GM21619 (cell line): ENCODE measurements at regions not wholly inside any gene's neighbourhood (a gene's known extent, or its start where the extent isn't known, plus 50 kb on each side); places are given as distances from the start of the nearest gene placed in this dataset.

Experiments used
- ATAC-seq: cut with Tn5 transposase; IDR thresholded peaks from one replicate; pipeline ENCODE4 v1.9.1; 2021; ENCODE audit not compliant: unreplicated experiment

DNA sequence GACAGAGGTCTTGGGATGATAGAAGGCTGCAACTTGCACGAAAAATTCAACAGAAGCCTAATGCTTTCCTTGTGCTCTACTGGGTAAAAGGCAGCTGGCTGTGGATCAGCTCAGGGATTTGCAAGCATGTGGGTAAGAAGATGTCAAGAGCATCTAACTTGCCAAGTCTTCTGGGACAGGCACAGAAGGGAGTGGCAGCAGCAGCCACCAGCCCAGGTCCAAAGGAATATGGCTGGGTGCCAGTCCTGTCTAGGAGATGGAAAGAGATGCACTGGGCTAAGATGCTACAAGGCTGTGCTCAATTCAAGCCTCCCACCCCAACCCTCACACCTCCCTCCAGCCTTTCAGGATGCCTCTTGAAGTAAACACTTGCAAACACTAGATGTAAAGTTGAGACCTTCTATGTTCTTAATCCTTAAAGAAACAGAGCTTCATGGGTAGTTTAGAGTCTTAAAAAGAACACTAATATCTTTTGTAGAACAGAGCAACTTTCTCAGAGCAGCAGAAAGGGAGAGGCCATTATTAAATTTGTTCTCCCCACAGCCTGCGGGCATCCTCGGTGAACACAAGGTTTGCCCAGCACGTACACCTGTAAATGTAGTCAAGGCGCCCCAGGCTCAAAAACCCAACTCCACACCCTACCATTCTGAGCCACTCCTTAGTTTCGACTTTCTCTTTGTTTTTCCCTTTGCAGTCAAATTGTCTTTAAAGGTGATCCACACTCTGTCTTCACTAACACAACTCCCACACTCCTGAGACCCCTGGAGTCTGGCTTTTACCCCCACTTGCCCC is 64.6 kb upstream of the BCAR3 start:
- no peak for ATAC-seq

DNA sequence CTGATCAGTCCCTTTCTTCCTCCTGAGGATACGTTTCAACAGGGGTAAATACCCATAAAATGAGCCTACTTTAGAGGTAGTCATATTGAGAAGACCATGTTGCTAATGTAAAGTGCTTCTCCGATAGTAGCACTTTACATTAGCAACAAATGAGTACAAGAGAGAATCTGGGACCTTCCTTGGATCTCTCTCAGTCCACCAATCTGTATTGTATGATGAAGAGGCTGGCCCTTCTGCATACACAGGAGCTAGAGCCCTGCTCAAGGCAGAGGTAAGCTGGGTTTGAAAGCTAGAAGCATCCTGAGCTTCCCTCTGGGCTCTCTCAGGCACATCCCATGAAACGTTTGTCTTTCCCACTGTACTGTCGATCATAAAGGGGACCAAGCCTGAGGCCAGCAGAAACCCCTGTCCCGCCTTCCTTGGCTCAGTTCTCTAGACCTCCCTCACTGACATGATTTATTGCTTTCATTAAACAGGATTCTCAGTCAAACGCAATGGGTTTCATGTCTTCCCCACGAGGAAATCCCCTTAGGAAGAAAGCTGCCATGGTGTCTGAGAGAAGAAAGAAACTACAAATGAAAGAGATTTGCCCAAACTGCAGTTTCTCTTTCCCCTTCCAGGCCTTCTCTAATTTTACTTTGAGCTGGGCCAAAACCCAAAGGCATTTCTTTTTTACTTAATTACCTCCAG is 62.8 kb upstream of the BCAR3 start:
- ATAC-seq: no peak

DNA sequence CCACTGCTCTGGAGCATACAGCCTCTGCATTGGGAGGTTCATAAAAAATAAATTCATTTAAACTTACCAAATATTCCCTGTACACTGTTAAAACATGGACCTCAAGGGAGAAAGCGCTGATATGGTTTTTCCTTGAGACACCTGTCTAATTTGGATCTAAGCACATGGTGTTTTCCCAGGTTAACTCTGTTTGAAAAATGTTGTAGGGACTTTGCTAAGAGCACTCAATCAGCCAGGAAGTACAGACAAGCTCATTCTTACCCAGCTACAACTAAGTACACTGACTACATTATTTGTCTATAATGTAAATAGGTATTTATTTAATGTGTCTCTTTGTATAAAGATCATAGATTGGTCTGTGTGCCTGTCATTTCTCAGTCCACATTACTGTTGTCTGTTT is 61.8 kb upstream of the BCAR3 start:
- no peak for ATAC-seq

DNA sequence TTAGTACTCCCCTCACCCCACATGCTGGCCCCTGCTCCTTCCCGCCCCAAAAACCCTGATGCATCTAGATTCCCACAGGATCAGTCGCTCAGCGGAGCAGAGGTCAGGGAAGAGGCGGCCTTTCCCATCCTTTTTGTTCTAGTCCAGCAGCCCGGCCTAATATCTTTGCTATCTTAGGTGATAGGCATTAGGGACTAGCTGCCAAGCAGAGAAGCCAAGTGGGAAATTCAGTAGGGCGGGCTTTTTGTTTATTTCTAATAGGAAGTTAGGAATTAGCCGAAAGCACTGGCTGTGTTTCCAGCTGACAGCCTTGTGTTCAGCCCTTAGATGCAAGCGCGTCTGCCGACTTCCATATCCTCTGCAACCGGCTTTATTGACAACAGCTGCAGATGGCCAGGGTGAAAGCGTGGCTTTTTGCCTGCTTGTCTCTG is 59.0 kb upstream of the BCAR3 start:
- ATAC-seq: no peak

DNA sequence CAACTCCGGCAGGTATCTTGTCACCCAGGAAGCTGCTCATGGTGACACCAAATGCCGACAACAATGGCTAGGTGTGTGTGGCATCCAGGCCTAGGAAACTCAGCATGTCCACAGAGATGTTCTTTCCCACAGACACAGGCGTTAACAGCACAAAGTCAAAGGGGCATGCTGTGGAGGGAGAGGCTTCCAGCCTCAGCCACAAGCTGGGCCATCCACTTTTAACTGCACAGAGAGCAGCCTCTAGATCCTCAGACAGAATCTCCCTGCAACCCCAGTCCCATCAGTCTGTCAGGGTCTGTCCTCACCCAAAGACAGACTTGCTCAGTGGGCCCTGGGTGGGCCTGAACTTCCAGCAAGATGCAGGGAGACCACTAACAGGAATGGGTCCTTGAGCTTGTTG is 58.5 kb upstream of the BCAR3 start:
- no peak for ATAC-seq

DNA sequence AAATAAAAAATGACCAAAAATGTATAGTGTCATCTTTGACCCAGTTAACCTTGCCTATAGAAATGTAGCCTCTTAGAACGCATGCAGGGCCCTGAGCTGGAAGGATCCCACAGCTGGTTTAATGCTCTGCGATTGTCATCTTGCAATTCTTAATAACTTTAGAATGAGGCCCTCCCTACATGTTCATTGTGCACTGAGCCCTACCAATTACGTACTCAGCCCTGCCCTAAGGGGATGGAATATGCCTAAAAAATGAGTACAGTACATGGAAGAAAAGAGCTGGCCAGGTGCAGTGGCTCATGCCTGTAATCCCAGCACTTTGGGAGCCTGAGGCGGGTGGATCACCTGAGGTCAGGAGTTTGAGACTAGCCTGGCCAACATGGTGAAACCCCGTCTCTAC is 57.8 kb upstream of the BCAR3 start:
- ATAC-seq: no peak

DNA sequence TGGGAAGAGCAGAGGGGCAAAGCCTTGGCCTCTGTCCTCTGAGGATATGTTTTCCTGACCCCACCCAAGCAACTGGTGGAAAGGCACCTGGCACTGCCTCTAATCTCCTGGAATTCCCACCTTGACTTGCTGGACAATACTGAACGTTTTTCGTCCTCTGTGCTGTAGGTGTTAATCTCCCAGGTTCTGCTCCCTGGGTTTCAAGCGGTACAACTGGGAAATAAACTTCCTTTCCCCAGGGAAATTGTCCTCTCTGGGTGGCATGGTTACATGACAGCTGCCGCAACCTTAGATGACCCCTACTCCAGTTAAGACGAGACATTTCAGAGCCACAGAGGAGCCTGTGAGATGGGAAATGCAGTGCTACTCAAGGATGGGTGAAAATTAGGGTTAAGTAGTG is 57.3 kb upstream of the BCAR3 start:
- no peak for ATAC-seq

DNA sequence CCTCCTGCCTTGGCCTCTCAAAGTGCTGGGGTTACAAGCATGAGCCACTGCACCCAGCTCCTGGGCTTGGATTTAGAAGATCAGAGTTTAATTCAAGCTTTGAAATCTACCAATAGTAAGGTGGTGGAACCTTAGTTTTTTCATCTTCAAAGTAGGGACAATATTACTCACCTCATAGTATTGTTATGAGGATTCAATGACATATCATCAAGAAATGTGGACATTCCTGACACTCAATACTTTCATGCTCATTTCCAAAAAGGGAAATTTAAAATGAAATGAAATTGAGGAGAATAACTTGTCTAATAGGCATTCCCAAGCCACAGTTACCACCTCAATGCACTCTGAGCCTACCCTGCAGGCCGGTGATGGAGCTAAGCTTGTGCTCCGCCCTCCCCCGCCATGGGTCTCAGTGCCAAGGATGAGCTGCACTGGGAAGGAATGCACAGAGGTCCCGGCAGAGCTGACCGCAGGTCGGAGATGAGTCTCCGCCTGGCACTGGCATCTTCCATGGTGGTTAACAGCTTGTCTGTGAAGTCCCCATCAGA is 56.5 kb upstream of the BCAR3 start:
- ATAC-seq: no peak

DNA sequence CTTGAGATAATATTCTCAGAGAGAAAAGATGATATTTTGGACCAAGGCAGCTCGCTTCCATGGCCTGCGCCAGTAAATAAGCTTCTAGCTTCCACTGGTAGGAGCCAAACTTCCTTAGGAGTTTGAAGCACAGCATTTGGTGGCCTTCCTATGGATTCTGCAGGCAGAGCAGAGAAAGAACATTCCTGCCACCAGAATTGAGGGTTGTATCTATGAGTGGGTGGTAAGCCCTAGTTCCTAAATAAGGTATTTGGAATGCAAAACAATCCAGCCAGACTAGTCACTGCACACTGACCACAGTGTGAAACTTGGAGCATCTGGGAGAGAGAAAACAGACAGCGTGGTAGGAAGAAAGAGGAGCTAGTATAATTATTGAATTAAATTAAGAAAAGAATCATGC is 54.1 kb upstream of the BCAR3 start:
- ATAC-seq: no peak

DNA sequence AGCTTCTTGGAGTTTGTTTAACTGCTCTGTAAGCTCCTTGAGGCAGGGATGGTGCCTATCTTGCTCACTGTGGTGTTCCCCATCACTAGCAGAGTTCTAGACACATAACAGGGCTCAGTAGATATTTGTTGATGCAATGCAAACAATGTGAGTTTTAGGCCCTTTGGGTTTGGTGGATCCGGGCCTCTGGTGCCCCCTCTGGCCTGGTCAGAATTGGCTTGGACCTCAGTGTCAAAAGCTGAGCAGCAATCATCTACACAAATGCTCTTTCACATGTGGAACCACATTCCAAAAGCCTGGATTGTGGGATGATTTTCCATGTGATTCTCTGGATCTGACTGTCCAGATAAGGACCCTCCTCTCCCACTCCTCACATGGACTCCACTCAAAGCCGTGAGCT is 53.4 kb upstream of the BCAR3 start:
- no peak for ATAC-seq

DNA sequence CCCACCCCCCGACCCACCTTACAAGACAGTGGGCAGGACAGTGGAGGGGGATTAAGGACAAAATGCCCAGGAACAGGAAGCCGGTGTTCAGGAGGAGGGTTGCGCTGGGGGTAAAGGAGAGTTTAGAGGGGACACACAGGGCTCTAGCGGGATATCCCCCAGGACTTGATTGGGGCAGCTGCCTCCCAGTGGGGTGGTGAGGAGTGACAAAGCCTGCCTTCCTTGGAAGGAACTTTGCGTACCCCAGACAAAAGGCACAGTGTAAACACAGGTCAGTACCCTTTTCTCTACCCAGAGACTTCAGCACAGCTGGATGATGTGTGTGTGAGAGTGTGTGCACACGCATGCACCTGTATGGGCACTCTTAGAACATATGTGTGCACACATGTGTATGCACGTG is 51.7 kb upstream of the BCAR3 start:
- no peak for ATAC-seq

DNA sequence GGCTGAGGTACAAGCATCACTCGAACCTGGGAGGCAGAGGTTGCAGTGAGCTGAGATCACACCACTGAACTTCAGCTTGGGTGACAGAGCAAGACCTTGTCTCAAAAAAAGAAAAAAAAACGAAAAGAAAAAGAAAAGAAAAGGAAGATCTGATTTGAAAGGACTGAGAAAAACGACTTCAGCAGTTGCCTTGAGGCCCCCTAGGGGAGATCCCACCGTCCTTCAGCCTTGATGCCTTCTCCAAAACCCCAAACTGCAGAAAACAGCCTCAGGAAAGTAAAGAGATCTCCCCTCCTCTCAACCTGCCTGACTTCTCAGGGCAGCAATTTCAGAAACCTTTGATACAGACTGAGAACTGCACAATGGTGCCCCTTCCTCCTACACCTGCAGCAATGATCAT is 50.9 kb upstream of the BCAR3 start:
- ATAC-seq: no peak
